ENCODE measurements at regions not wholly inside any gene's neighbourhood (a gene's known extent, or its start where the extent isn't known, plus 50 kb on each side); places are given as distances from the start of the nearest gene placed in this dataset.

- no peak for TF ChIP-seq POLR2A (IDR thresholded peaks at IDR 0.05; ENCODE audit: low read depth, low read length)
- no peak for TF ChIP-seq POLR2AphosphoS5 (IDR thresholded peaks at IDR 0.05; ENCODE audit: insufficient read depth, low read depth, low read length)
- TF ChIP-seq EZH2 (IDR thresholded peaks at IDR 0.05; ENCODE audit: borderline replicate concordance, low read depth, low read length, severe bottlenecking) = no peak
- no peak for TF ChIP-seq FOS (IDR thresholded peaks at IDR 0.05; ENCODE audit: borderline replicate concordance, insufficient read depth, low read length)
- TF ChIP-seq CTCF (IDR thresholded peaks at IDR 0.05; ENCODE audit: extremely low read depth in 1 of 2, insufficient read depth in 1 of 2, low read depth in 1 of 2, low read length in 2 of 2) = no peak
- no peak for TF ChIP-seq MAX (IDR thresholded peaks at IDR 0.05; ENCODE audit: insufficient read depth, insufficient read length)
- no peak for TF ChIP-seq MYC (IDR thresholded peaks at IDR 0.05; ENCODE audit: low read depth, low read length)
Observed at GRCh38 chr12:94864987-94865386, 138.5 kb downstream of the NDUFA12 start.
